Left ventricle myocardium superior (tissue), 1 donor: ENCODE measurements at regions not wholly inside any gene's neighbourhood (a gene's known extent, or its start where the extent isn't known, plus 50 kb on each side); places are given as distances from the start of the nearest gene placed in this dataset.

Experiments used
- ATAC-seq: fragments of 200-7000 bp; cut with Tn5 transposase; one replicate; pipeline ENCODE4 v1.9.1; 2020; ENCODE audit warnings: mild to moderate bottlenecking, moderate library complexity
- DNase-seq: peaks from one replicate; pipeline ENCODE4 v3.0.0-alpha.2; 2020
- intact Hi-C: fragments of 100-400 bp; cut with micrococcal nuclease; formaldehyde crosslinking; loops from one replicate; pipeline ENCODE4 v1.11.0; 2022
- donor health status: DM: no; HTN: yes; CAD: no; lungs with severe emphysema.

GRCh38 chr17:34782271-34782670, 179.0 kb downstream of the CCT6B start:
- DNase-seq = no peak
- intact Hi-C loops = no loop called here
- ATAC-seq = no peak

GRCh38 chr17:34781571-34782108, 179.6 kb downstream of the CCT6B start:
- no peak for DNase-seq
- intact Hi-C loops = no loop called here
- no peak for ATAC-seq

- no peak for DNase-seq
- ATAC-seq = no peak
- intact Hi-C loops = no loop called here
Measured at GRCh38 chr17:34781071-34781470, 180.2 kb downstream of the CCT6B start.

GRCh38 chr17:34780438-34780837, 180.8 kb downstream of the CCT6B start:
- intact Hi-C loops = no loop called here
- DNase-seq (no peak), ATAC-seq (no peak)

GRCh38 chr17:34776456-34777443, 184.5 kb downstream of the CCT6B start:
- ATAC-seq (no peak), DNase-seq (no peak)
- intact Hi-C loops = no loop called here

- intact Hi-C loops = no loop called here
Measured at GRCh38 chr17:34773036-34773435, 188.2 kb downstream of the CCT6B start.

GRCh38 chr17:34771891-34772290, 189.4 kb downstream of the CCT6B start:
- intact Hi-C loops = no loop called here
- DNase-seq (no peak), ATAC-seq (no peak)

More at GRCh38 chr17:34773036-34773435, 188.2 kb downstream of the CCT6B start:
- ATAC-seq (no peak), DNase-seq (no peak)

- intact Hi-C loops = no loop called here
- ATAC-seq (no peak), DNase-seq (no peak)
Measured at GRCh38 chr17:34770586-34770985, 190.7 kb downstream of the CCT6B start.

- intact Hi-C loops = no loop called here
- ATAC-seq (no peak), DNase-seq (no peak)
Measured at GRCh38 chr17:34769899-34770298, 190.5 kb downstream of the TMEM132E start.

- ATAC-seq (peak; percentile 86), DNase-seq (no peak)
- intact Hi-C loops = no loop called here
Measured at GRCh38 chr17:34769049-34769448, 189.7 kb downstream of the TMEM132E start.

- ATAC-seq = no peak
- intact Hi-C loops = no loop called here
- no peak for DNase-seq
Measured at GRCh38 chr17:34765291-34765690, 185.9 kb downstream of the TMEM132E start.

- ATAC-seq (no peak), DNase-seq (no peak)
- intact Hi-C loops = no loop called here
Measured at GRCh38 chr17:34764716-34765115, 185.3 kb downstream of the TMEM132E start.

- intact Hi-C loops = no loop called here
- DNase-seq = no peak
- no peak for ATAC-seq
Measured at GRCh38 chr17:34763728-34764665, 184.6 kb downstream of the TMEM132E start.

GRCh38 chr17:34762078-34762477, 182.7 kb downstream of the TMEM132E start:
- ATAC-seq = no peak
- no peak for DNase-seq
- intact Hi-C loops = no loop called here

GRCh38 chr17:34761646-34762045, 182.3 kb downstream of the TMEM132E start:
- DNase-seq = no peak
- intact Hi-C loops = no loop called here
- no peak for ATAC-seq

GRCh38 chr17:34760931-34761495, 181.6 kb downstream of the TMEM132E start:
- ATAC-seq (no peak), DNase-seq (no peak)
- intact Hi-C loops = no loop called here

- no peak for DNase-seq
- intact Hi-C loops = no loop called here
Measured at GRCh38 chr17:34758718-34759117, 179.3 kb downstream of the TMEM132E start.

GRCh38 chr17:34758316-34758715, 178.9 kb downstream of the TMEM132E start:
- intact Hi-C loops = no loop called here
- DNase-seq = no peak
- no peak for ATAC-seq

More at GRCh38 chr17:34758718-34759117, 179.3 kb downstream of the TMEM132E start:
- ATAC-seq = no peak

GRCh38 chr17:34757611-34758010, 178.2 kb downstream of the TMEM132E start:
- intact Hi-C loops = no loop called here
- no peak for DNase-seq
- ATAC-seq = no peak
